PC-3 (cell line): ENCODE measurements at regions not wholly inside any gene's neighbourhood (a gene's known extent, or its start where the extent isn't known, plus 50 kb on each side); places are given as distances from the start of the nearest gene placed in this dataset.

Experiments used
- CTCF ChIP-seq: fragments of 300-600 bp; sonication (generic); conservative IDR thresholded peaks from 2 replicates; pipeline ENCODE4 v1.5.1; 2017; ENCODE audit warnings: antibody characterized with exemption, low read depth, mild to moderate bottlenecking, low read length
- EZH2 ChIP-seq: fragments of 300-600 bp; sonication (generic); IDR thresholded peaks from one replicate; pipeline ENCODE4 v1.6.1; 2017; ENCODE audit warnings: antibody characterized with exemption, mild to moderate bottlenecking, low read length; ENCODE audit not compliant: unreplicated experiment
- EZH2phosphoT487 ChIP-seq: fragments of 300-600 bp; sonication (generic); IDR thresholded peaks from 2 replicates; pipeline ENCODE4 v1.6.1; 2018; ENCODE audit warnings: mild to moderate bottlenecking, antibody characterized with exemption, low read length, borderline replicate concordance

- TF ChIP-seq EZH2: no peak
- no peak for TF ChIP-seq CTCF
- TF ChIP-seq EZH2phosphoT487: no peak
Observed at GRCh38 chr6:62978920-62979319, 232.3 kb upstream of the FKBP1C start.
